ENCODE measurements at regions not wholly inside any gene's neighbourhood (a gene's known extent, or its start where the extent isn't known, plus 50 kb on each side); places are given as distances from the start of the nearest gene placed in this dataset.

DNA sequence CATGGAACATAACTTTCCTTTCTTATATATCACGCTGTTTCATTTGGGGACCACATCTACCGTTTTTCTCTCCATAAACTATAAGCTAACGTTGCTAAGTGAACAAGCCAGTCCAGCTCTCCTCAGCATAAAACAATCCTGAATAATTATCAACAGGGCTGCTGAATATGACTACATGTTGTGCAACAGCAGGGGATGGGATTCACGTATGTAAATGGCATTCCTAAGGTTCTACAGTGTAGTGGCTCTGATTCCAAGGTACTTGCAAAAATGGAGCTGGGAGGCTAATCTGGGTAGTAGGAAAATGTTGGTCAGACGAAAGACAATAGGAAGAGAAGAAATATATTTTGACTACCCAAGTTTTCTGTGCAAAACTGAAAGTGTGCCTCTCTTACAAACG, 262.8 kb downstream of the RWDD3 start:
- TF ChIP-seq ZNF777 (tag by site-specific recombination; IDR thresholded peaks at IDR 0.05; ENCODE audit: borderline replicate concordance) (no peak), REPIN1 (tag by site-specific recombination; IDR thresholded peaks at IDR 0.05; ENCODE audit: low read depth) (no peak), ZNF654 (tag by site-specific recombination; IDR thresholded peaks at IDR 0.05; ENCODE audit: low read depth) (no peak), ZNF513 (tag by site-specific recombination; IDR thresholded peaks at IDR 0.05) (no peak)
- TF ChIP-seq, protein P1, sequence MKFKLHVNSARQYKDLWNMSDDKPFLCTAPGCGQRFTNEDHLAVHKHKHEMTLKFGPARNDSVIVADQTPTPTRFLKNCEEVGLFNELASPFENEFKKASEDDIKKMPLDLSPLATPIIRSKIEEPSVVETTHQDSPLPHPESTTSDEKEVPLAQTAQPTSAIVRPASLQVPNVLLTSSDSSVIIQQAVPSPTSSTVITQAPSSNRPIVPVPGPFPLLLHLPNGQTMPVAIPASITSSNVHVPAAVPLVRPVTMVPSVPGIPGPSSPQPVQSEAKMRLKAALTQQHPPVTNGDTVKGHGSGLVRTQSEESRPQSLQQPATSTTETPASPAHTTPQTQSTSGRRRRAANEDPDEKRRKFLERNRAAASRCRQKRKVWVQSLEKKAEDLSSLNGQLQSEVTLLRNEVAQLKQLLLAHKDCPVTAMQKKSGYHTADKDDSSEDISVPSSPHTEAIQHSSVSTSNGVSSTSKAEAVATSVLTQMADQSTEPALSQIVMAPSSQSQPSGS (tag by site-specific recombination; IDR thresholded peaks at IDR 0.05; ENCODE audit: low read depth), result no peak
- TF ChIP-seq, protein P2, sequence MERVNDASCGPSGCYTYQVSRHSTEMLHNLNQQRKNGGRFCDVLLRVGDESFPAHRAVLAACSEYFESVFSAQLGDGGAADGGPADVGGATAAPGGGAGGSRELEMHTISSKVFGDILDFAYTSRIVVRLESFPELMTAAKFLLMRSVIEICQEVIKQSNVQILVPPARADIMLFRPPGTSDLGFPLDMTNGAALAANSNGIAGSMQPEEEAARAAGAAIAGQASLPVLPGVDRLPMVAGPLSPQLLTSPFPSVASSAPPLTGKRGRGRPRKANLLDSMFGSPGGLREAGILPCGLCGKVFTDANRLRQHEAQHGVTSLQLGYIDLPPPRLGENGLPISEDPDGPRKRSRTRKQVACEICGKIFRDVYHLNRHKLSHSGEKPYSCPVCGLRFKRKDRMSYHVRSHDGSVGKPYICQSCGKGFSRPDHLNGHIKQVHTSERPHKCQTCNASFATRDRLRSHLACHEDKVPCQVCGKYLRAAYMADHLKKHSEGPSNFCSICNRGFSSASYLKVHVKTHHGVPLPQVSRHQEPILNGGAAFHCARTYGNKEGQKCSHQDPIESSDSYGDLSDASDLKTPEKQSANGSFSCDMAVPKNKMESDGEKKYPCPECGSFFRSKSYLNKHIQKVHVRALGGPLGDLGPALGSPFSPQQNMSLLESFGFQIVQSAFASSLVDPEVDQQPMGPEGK (tag by site-specific recombination; IDR thresholded peaks at IDR 0.05), result no peak

All from HEK293 (cell line).